ENCODE measurements at regions not wholly inside any gene's neighbourhood (a gene's known extent, or its start where the extent isn't known, plus 50 kb on each side); places are given as distances from the start of the nearest gene placed in this dataset.
A peak's percentile ranks its signal among the peaks of the same experiment; 100 is the strongest.

GRCh38 chr14:49189375-49189774 lies 396.8 kb downstream of the RPS29 start:
- H3K4me3 ChIP-seq = no peak overlapping the region
- intact Hi-C loops (cut with DNase I) = no loop called here
- H3K27me3 ChIP-seq = no peaks in the 10 kb centered on the region
- H3K9me3 ChIP-seq = no peaks in the 10 kb centered on the region
- DNase-seq (no peak), ATAC-seq (no peak)
- no peak overlapping the region for H3K27ac ChIP-seq
- no peaks in the 10 kb centered on the region for H3K36me3 ChIP-seq
- no peaks in the 10 kb centered on the region for H3K4me1 ChIP-seq
- TF ChIP-seq, protein P1, sequence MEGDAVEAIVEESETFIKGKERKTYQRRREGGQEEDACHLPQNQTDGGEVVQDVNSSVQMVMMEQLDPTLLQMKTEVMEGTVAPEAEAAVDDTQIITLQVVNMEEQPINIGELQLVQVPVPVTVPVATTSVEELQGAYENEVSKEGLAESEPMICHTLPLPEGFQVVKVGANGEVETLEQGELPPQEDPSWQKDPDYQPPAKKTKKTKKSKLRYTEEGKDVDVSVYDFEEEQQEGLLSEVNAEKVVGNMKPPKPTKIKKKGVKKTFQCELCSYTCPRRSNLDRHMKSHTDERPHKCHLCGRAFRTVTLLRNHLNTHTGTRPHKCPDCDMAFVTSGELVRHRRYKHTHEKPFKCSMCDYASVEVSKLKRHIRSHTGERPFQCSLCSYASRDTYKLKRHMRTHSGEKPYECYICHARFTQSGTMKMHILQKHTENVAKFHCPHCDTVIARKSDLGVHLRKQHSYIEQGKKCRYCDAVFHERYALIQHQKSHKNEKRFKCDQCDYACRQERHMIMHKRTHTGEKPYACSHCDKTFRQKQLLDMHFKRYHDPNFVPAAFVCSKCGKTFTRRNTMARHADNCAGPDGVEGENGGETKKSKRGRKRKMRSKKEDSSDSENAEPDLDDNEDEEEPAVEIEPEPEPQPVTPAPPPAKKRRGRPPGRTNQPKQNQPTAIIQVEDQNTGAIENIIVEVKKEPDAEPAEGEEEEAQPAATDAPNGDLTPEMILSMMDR (IDR thresholded peaks at IDR 0.05) = no peak

DNA sequence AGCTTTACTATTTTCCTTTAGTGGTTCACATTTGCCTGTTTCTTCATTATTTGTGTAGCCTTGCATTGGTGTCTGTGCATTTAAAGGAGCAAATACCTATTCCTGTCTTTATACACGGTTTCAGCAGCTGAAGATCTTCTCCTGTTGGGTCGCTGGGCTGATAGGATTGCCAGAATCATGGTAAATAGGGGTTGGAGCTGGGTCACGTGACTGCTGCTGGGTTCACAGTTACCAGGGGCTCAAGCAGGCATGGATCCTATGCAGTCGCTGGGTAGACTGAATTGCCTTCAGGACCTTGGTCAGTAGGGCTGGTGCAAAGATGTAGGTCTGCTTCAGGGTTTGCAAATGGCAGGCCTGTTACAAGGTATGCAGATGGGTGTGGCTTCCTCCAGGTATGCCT lies 398.4 kb downstream of the RPS29 start:
- Histone ChIP-seq H3K4me1 (no peaks in the 10 kb centered on the region), H3K27me3 (no peaks in the 10 kb centered on the region), H3K9me3 (peaks cover 0 to 6% of the 10 kb centered on the region in 2 donors), H3K36me3 (no peaks in the 10 kb centered on the region), H3K4me3 (no peak overlapping the region), H3K27ac (no peak overlapping the region)
- no peak for ATAC-seq
- no peak for DNase-seq
- intact Hi-C loops (cut with DNase I) = no loop called here
- TF ChIP-seq, protein P1 (IDR thresholded peaks at IDR 0.05) = no peak

GRCh38 chr14:49173765-49174373 lies 412.3 kb downstream of the RPS29 start:
- DNase-seq (peak in 3 of 4 donors; percentile 26 to 58 (median 44)), ATAC-seq (peak; percentile 96)
- intact Hi-C loops (cut with DNase I) = no loop called here
- no peaks in the 10 kb centered on the region for H3K4me1 ChIP-seq
- no peaks in the 10 kb centered on the region for H3K9me3 ChIP-seq
- H3K36me3 ChIP-seq = no peaks in the 10 kb centered on the region
- TF ChIP-seq, protein P1 (IDR thresholded peaks at IDR 0.05) = peak; percentile 23 to 45
- no peaks in the 10 kb centered on the region for H3K27me3 ChIP-seq
- H3K27ac ChIP-seq = no peak overlapping the region
- no peak overlapping the region for H3K4me3 ChIP-seq

DNA sequence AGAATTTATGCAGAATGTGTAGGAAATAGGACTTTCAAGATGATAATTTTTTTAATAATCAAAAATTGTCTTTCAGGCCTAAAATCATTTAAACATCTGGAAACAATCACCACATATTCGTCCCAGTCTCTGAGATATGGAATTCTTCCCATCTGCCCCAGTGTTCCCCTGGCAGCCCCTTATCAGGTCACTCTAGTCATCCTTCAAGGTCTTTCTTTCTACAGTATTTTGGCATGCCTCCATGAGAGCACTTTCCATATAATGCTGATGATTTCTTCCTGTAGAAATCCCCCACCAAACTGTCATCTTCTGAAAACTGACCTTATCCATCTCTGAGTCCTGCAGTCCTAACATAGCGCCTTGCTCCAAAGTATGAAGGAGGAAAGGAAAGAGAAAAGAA lies 422.1 kb downstream of the RPS29 start:
- Histone ChIP-seq H3K36me3 (no peaks in the 10 kb centered on the region), H3K9me3 (no peaks in the 10 kb centered on the region), H3K27me3 (no peaks in the 10 kb centered on the region), H3K4me1 (no peaks in the 10 kb centered on the region), H3K4me3 (no peak overlapping the region), H3K27ac (no peak overlapping the region)
- no peak for ATAC-seq
- intact Hi-C loops (cut with DNase I) = no loop called here
- DNase-seq = peak in 1 of 4 donors; percentile 16
- TF ChIP-seq, protein P1 (IDR thresholded peaks at IDR 0.05) = no peak

DNA sequence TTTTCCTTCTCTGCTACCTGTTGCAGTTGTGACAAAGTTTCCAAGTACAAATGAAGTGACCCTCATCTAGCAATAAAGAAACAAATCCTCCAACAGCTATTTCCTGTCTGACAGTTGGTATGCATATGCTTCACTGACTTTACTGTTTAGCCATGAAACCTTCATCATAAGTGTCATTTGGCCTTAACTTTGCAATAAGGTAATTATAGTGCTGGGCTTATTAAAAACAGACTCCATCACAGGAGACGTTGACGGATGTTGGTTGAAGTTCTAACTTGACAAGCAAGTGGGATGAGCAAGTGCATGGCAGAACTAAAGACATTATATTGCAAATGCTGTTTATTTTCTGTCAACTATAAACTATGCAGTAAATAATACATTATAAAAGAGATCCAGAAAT lies 425.2 kb downstream of the RPS29 start:
- Histone ChIP-seq H3K4me1 (no peaks in the 10 kb centered on the region), H3K9me3 (no peaks in the 10 kb centered on the region), H3K4me3 (no peak overlapping the region), H3K36me3 (no peaks in the 10 kb centered on the region), H3K27me3 (no peaks in the 10 kb centered on the region), H3K27ac (no peak overlapping the region)
- no peak for ATAC-seq
- TF ChIP-seq, protein P1 (IDR thresholded peaks at IDR 0.05) = no peak
- DNase-seq = no peak
- intact Hi-C loops (cut with DNase I) = no loop called here

Data from left lung (tissue), 4 donors.